H9 (cell line): ENCODE measurements at regions not wholly inside any gene's neighbourhood (a gene's known extent, or its start where the extent isn't known, plus 50 kb on each side); places are given as distances from the start of the nearest gene placed in this dataset.

Experiments
- DNase-seq: peaks from one replicate; pipeline ENCODE4 v3.0.0-alpha.2; 2017
- H2AFZ ChIP-seq: one replicate; pipeline ENCODE4 v1.6.1; 2013; ENCODE audit warnings: mild to moderate bottlenecking, low read length, control low read depth, moderate library complexity
- H2AK5ac ChIP-seq: 2 replicates; pipeline ENCODE4 v1.6.1; 2013; ENCODE audit warnings: low read length, control low read depth, mixed read lengths; ENCODE audit not compliant: insufficient read length
- H2BK120ac ChIP-seq: one replicate; pipeline ENCODE4 v1.6.1; 2013; ENCODE audit warnings: low read depth, mild to moderate bottlenecking, low read length, control low read depth, inconsistent platforms; ENCODE audit not compliant: poor library complexity, severe bottlenecking
- H2BK12ac ChIP-seq: 2 replicates; pipeline ENCODE4 v1.6.1; 2013; ENCODE audit warnings: low read length, control low read depth, mixed read lengths, low read depth; ENCODE audit not compliant: insufficient read length
- H2BK15ac ChIP-seq: 2 replicates; pipeline ENCODE4 v1.6.1; 2013; ENCODE audit warnings: low read depth, low read length, control low read depth
- H2BK20ac ChIP-seq: one replicate; pipeline ENCODE4 v1.6.1; 2013; ENCODE audit warnings: low read depth, mild to moderate bottlenecking, low read length, control low read depth, inconsistent platforms; ENCODE audit not compliant: poor library complexity, severe bottlenecking
- H2BK5ac ChIP-seq: 2 replicates; pipeline ENCODE4 v1.6.1; 2013; ENCODE audit warnings: low read length, control low read depth, mixed read lengths; ENCODE audit not compliant: insufficient read length
- H3K14ac ChIP-seq: 2 replicates; pipeline ENCODE4 v1.6.1; 2013; ENCODE audit warnings: low read length, control low read depth; ENCODE audit not compliant: insufficient read depth
- H3K18ac ChIP-seq: 2 replicates; pipeline ENCODE4 v1.6.1; 2013; ENCODE audit warnings: low read depth, mild to moderate bottlenecking, mixed read lengths, low read length, control low read depth; ENCODE audit not compliant: insufficient read length
- H3K23ac ChIP-seq: 2 replicates; pipeline ENCODE4 v1.6.1; 2013; ENCODE audit warnings: low read length, control low read depth, mixed read lengths, low read depth; ENCODE audit not compliant: insufficient read length
- H3K23me2 ChIP-seq: 2 replicates; pipeline ENCODE4 v1.6.1; 2013; ENCODE audit warnings: low read depth, mild to moderate bottlenecking, mixed read lengths, low read length, control low read depth; ENCODE audit not compliant: insufficient read length, poor library complexity, severe bottlenecking
- H3K27ac ChIP-seq: 2 replicates; pipeline ENCODE4 v1.5.1; 2013; ENCODE audit warnings: low read length, control low read depth, mixed read lengths, low read depth; ENCODE audit not compliant: insufficient read length
- H3K27me3 ChIP-seq: 2 replicates; pipeline ENCODE4 v1.6.1; 2013; ENCODE audit warnings: low read length, control low read depth, inconsistent platforms; ENCODE audit not compliant: insufficient read depth
- H3K4ac ChIP-seq: 2 replicates; pipeline ENCODE4 v1.6.1; 2013; ENCODE audit warnings: low read depth, mild to moderate bottlenecking, control low read depth, inconsistent platforms, low read length, moderate library complexity
- H3K4me1 ChIP-seq: 2 replicates; pipeline ENCODE4 v1.6.1; 2013; ENCODE audit warnings: low read length, control low read depth, inconsistent platforms; ENCODE audit not compliant: insufficient read depth
- H3K4me2 ChIP-seq: 2 replicates; pipeline ENCODE4 v1.6.1; 2013; ENCODE audit warnings: low read length, control low read depth, mixed read lengths; ENCODE audit not compliant: insufficient read length, insufficient read depth
- H3K56ac ChIP-seq: 2 replicates; pipeline ENCODE4 v1.6.1; 2013; ENCODE audit warnings: low read depth, mild to moderate bottlenecking, mixed read lengths, low read length, control low read depth; ENCODE audit not compliant: insufficient read length
- H3K79me1 ChIP-seq: 2 replicates; pipeline ENCODE4 v1.6.1; 2013; ENCODE audit warnings: low read depth, mild to moderate bottlenecking, moderate library complexity, low read length, control low read depth, inconsistent platforms; ENCODE audit not compliant: insufficient read depth, poor library complexity, severe bottlenecking
- H3K79me2 ChIP-seq: 2 replicates; pipeline ENCODE4 v1.6.1; 2013; ENCODE audit warnings: low read length, control low read depth, inconsistent platforms; ENCODE audit not compliant: insufficient read depth
- H3K9ac ChIP-seq: 2 replicates; pipeline ENCODE4 v1.6.1; 2013; ENCODE audit warnings: low read length, control low read depth, mixed read lengths; ENCODE audit not compliant: insufficient read length; ENCODE audit errors: extremely low read depth
- H3K9me3 ChIP-seq: one replicate; pipeline ENCODE4 v1.6.1; 2013; ENCODE audit warnings: low read depth, low read length, inconsistent platforms; ENCODE audit not compliant: control insufficient read depth
- H3T11ph ChIP-seq: one replicate; pipeline ENCODE4 v1.6.1; 2013; ENCODE audit warnings: mild to moderate bottlenecking, low read length, control low read depth, inconsistent platforms
- H4K20me1 ChIP-seq: one replicate; pipeline ENCODE4 v1.6.1; 2013; ENCODE audit not compliant: control insufficient read depth, insufficient read length, insufficient read depth
- H4K5ac ChIP-seq: 2 replicates; pipeline ENCODE4 v1.6.1; 2013; ENCODE audit warnings: low read depth, mild to moderate bottlenecking, mixed read lengths, low read length, control low read depth; ENCODE audit not compliant: insufficient read length
- H4K8ac ChIP-seq: replicated peaks from 2 replicates; pipeline ENCODE4 v1.6.1; 2013; ENCODE audit warnings: low read length, control low read depth, mixed read lengths, low read depth; ENCODE audit not compliant: insufficient read length
- H4K91ac ChIP-seq: 2 replicates; pipeline ENCODE4 v1.6.1; 2013; ENCODE audit warnings: low read depth, mild to moderate bottlenecking, moderate library complexity, mixed read lengths, low read length, control low read depth; ENCODE audit not compliant: insufficient read length
- H3K27ac Mint-ChIP-seq, 3 experiments: 2 replicates in 2 of 3; 3 replicates in 1 of 3; pipeline ENCODE4 v1.8.0; 2020 to 2021; ENCODE audit warnings: mixed read lengths in 3 of 3, mild to moderate bottlenecking in 1 of 3, moderate library complexity in 1 of 3
- H3K27me3 Mint-ChIP-seq: 2 replicates; pipeline ENCODE4 v1.8.0; 2021; ENCODE audit warnings: low read depth, mild to moderate bottlenecking, moderate library complexity, mixed read lengths
- H3K36me3 Mint-ChIP-seq, 3 experiments: 2 replicates in 2 of 3; 3 replicates in 1 of 3; pipeline ENCODE4 v1.8.0; 2020 to 2021; ENCODE audit warnings: low read depth in 3 of 3, mixed read lengths in 3 of 3; ENCODE audit not compliant: insufficient read depth in 1 of 3
- H3K4me1 Mint-ChIP-seq, 2 experiments: 2 replicates each; pipeline ENCODE4 v1.8.0; 2020; ENCODE audit warnings: mixed read lengths in 2 of 2
- H3K4me3 Mint-ChIP-seq, 2 experiments: 2 replicates in 1 of 2; 3 replicates in 1 of 2; pipeline ENCODE4 v1.8.0; 2020 to 2021; ENCODE audit warnings: mild to moderate bottlenecking in 2 of 2, mixed read lengths in 2 of 2, moderate library complexity in 1 of 2
- H3K9me3 Mint-ChIP-seq, 2 experiments: 2 replicates in 1 of 2; 3 replicates in 1 of 2; pipeline ENCODE4 v1.8.0; 2020; ENCODE audit warnings: mild to moderate bottlenecking in 2 of 2, mixed read lengths in 2 of 2, moderate library complexity in 1 of 2
- CTCF ChIP-seq: fragments of 200-600 bp; sonication (generic); conservative IDR thresholded peaks from 3 replicates; pipeline ENCODE4 v1.8.0; 2021; ENCODE audit warnings: antibody characterized with exemption, mild to moderate bottlenecking
- WGBS: extraction: QIAGEN DNeasy Blood & Tissue Kit; methylation state at CpG from one replicate; pipeline ENCODE4 v1.1.7; 2013; ENCODE audit warnings: missing lambda C conversion rate, low lambda C conversion rate, mixed read lengths; ENCODE audit not compliant: insufficient read length; ENCODE audit errors: extremely low coverage; 5-methylcytosine and 5-hydroxymethylcytosine counted together

DNA sequence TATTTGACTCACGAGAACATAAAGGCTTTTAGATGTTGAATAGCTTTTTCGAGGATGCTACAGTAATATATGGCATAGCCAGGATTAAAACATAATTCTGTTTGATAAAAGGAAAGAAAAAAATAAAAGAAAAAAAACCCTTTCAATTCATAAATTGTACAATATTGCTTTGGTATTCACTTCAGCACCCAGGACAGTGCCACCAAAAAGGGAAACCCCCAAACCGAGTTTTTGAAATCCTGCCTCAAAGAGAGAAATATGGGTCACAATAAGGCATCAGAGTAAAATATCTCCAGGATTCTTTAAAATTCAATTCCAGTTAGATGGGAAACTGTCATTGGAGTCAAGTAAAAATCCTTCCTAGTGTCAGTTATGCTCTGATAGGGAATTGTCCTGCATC lies 551.2 kb upstream of the SEL1L start:
- no peak overlapping the region for H2AK5ac ChIP-seq

More for the DNA sequence above, 551.2 kb upstream of the SEL1L start:
- Histone ChIP-seq H3K56ac (no peak overlapping the region), H3K79me2 (no peaks in the 10 kb centered on the region), H3K27me3 (no peaks in the 10 kb centered on the region), H3K4ac (no peak overlapping the region), H4K91ac (no peak overlapping the region), H2BK20ac (no peak overlapping the region), H3K23me2 (no peaks in the 10 kb centered on the region), H3K9me3 (no peaks in the 10 kb centered on the region), H3K4me1 (peaks cover 2% of the 10 kb centered on the region; the same call in 1 of the 2 replicates), H2BK5ac (no peak overlapping the region), H3T11ph (no peak overlapping the region), H2BK120ac (no peak overlapping the region), H2AFZ (no peak overlapping the region), H4K5ac (no peak overlapping the region), H3K14ac (no peak overlapping the region), H4K20me1 (no peaks in the 10 kb centered on the region), H3K27ac (no peak overlapping the region), H3K79me1 (no peaks in the 10 kb centered on the region), H2BK15ac (no peak overlapping the region), H3K4me2 (no peak overlapping the region), H4K8ac (no peak overlapping the region), H3K18ac (no peak overlapping the region), H2BK12ac (no peak overlapping the region), H3K9ac (no peak overlapping the region), H3K23ac (no peak overlapping the region)
- no peaks in the 10 kb centered on the region for H3K36me3 Mint-ChIP-seq
- DNase-seq, result no peak
- TF ChIP-seq CTCF, result no peak
- H3K4me3 Mint-ChIP-seq, result no peak overlapping the region
- no peak overlapping the region for H3K27ac Mint-ChIP-seq
- no CpG with 5 or more reads among the region's 3 CpGs for WGBS
- H3K4me1 Mint-ChIP-seq, result peaks cover 33 to 34% of the 10 kb centered on the region in 2 experiments
- no peaks in the 10 kb centered on the region for H3K27me3 Mint-ChIP-seq
- peaks cover 0 to 2% of the 10 kb centered on the region in 2 experiments; a peak in 3 of 5 replicates for H3K9me3 Mint-ChIP-seq
